Stimulated activated CD4-positive, alpha-beta T cell treated with anti-CD3 and anti-CD28 coated beads, Interleukin-2, amount 100 ng/mL, for 48 hours (primary cell): ENCODE measurements at regions not wholly inside any gene's neighbourhood (a gene's known extent, or its start where the extent isn't known, plus 50 kb on each side); places are given as distances from the start of the nearest gene placed in this dataset.
"Not testable (repeated sequence)": the region's sequence is repeated elsewhere in the genome, so short reads cannot be mapped to it uniquely, and the experiment has no call there.

Experiments
- DNase-seq, 2 donors: peaks; one replicate each; pipeline ENCODE4 v3.0.0-alpha.2; 2020

DNA sequence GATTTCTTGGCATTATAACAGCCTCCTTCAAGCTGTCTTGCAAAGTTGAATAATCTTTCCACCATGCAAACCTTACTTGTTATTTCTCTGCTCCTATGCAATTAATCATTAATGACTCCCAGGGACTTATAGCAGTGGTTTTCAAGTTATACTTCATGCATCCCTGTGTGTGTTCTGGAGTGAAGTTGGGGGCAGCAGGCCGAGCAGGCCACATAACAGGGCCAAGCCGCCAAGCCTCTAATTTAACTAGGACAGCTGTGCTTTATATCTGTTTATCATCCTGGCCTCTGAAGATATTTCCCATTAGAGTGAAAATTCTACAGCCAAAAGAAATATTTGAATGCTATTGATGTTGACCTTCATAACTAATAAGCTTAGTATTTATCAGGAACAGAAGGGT, 133.5 kb upstream of the PAK3 start:
- DNase-seq: no peak

- DNase-seq: no peak
Observed at GRCh38 chrX:110955706-110956105, 140.3 kb upstream of the PAK3 start.

DNA sequence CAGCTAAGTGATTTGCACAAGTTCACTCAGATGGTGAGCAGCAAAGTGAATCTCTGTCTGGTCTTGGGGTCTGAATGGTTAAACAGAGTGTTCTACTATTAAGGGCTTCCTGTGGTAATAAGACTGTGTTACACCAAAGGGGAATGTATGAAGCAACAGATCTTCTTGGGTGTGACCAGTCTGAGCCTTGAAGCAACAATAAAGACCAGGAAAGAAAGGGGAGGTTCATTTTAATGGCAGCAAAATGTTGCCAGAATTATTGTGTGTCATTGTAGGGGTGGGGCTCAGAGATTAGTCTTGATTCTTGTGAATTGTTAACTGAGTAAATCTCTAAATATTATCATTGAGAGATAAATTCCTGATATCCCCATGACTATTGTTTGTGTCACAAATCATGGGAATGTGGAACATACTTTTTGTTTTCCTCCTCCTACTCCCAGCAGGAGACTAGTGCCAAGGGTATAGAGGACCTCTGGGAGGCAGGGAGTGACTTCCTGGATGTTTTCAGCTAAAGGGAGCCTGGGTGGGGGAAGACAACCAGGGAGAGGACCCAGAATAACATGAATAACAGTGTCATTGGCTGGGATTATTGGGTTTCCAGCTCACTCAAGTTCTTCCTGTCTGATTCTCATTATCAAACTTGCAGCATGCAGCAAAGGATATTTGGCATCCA, 141.4 kb upstream of the PAK3 start:
- DNase-seq: no peak

DNA sequence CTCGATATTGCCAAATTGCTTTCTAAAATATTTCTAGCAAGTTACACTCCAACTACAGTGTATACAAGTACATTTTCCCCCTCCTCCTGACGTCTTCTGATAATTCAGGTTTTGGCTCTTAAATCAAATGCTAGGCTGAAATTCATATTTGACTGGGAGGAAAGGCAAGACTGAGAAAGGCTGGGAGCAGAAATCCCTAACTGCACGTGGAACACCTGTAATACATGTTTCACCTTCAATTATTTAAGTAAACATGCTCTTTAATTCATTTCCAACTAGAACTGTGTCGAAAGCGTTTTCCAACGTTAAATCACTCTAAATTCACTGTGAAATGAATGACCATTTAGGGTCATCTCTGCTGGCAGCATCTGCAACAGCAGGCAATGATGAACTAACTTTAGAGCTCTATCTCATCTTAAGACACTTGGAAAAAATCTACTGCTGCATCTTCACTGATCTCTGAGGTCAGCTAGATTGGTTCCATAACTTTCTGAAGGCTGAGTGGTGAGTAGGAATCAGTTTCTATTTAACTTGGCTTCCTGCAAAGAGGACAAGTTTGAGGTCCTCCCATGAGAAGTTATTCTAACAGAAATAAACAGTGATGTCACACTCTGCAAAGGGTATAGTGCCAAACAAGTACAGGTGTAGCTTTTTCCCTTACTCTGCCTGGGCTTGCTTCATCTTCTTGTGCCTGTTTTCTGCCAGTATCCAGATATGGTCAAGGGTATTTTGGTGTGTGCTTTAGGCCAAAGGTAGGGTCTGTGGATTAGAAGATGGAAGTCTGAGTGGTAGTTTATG, 144.3 kb upstream of the PAK3 start:
- DNase-seq: no peak

DNA sequence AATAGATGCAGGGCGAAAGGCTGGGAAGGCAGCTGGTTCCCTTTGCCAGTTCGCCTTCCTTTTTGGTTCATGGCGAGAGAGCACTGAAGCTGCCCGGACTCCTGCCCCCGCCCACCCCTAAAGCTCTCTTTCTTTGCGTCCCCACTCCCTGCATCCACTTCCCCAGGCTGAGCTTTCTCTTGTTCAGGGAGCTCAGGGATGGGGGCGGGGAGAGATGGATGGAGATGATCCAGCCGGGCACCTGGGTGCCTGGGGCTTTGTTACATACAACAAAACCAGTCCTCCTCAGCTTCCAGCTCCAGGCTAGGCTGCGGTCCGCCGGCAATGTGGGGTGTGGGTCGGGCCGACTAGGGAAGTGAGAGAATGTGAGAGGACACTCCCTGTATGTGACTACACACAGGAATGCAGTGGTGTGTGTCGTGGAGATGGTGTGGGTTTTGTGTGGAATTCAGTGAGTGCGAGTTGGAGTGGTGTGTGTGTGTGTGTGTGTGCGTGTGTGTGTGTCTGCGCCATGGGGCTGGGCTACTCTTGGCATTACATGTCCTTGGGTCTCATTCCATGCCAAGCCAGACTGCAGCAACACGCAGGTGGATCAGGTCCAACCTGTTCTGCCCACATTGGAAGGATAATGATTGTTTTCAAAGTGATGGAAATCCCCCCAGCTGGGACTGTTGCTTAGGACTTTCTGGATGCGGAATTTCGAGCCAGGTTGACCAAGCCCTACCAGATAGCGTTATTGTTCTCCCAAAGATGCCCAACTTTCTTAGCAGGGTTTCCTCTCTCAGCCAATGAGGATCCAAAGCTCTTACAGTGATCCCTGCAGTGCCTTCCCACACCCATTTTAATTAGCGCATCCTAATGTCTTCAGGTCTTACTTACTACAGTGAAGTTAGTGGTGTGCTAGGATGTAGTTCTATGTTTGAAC, 149.4 kb upstream of the CHRDL1 start:
- no peak for DNase-seq

DNA sequence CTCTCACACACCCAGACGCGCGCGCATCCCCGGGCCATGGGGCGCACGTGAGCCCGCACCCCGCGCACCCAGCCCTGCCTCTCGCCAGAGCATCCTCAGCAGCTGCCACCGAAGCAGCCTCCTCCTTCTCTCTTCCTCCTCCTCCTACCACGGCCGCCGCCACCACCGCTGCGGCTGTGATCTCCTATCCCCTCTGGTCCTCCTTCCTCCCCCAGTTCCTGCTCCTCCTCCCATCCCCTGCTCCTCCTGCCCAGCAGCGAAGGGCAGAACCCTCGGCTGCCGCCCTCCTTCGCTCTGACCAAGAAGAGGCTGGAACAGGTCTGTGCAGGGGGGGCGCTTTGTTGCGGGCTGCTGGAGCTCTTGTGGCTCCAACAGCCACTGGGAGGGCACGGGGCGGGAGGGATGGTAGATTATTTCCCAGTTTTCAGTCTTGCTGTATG, 148.7 kb upstream of the CHRDL1 start:
- DNase-seq: no peak

DNA sequence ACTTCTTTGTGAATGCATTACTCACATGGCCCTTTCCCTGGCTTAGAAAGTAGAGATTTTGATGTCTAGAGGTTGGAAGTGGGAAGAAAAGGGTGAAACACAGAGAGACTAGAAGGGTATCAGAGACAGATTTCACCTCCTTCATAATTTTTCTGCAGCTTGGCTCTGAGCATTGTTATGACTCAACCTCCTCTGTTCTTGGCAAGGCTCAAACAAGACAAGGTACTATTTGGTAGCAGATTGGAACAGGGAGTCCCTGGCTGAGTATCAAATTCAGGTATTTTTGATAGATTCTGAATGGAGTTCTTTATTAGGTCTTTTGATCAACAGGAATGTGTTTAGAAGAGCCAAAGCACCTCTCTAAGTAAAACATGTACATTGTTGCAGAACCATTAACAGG, 146.3 kb upstream of the CHRDL1 start:
- DNase-seq: no peak

- no peak for DNase-seq
Observed at GRCh38 chrX:110938977-110939732, 143.5 kb upstream of the CHRDL1 start.

DNA sequence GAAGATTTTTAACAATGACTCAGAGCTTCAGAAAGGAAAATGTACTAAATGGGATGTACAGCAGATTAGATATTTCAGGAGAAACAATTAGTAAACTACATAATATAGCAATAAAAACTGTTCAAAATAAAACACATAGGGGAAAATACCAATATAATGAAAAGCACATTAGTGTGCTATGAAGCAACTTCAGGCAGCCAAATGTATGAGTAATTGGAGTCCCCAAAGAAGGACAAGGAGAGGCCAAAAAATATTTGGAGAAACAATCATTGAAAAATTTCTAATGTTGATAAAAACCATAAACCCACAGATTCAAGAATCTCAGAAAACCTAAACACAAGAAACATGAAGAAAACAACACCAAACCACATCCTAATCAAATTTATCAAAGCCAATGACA, 129.3 kb upstream of the CHRDL1 start:
- DNase-seq: no peak

- no peak for DNase-seq
Observed at GRCh38 chrX:110920991-110921390, 125.4 kb upstream of the CHRDL1 start.

- DNase-seq: no peak
Observed at GRCh38 chrX:110915570-110915969, 120.0 kb upstream of the CHRDL1 start.

DNA sequence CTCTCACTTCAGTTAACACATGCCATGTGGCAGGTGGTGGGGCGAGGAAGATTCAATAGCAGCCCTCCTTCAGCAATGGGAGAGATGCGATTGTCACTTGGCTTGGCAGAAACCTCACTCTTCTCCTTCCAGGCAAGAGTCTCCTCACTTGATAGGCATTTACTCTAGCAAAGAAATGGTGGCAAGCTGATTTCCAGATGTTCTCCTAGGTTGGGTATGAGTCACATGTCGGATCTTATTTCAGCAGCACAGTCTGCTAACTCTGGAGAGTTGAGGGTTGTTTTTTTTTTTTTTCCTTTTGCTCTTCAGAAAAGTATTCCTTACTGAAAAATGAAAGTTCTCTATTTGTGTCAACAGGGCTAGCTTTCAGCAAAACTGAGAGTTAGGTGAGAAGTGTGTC, 119.5 kb upstream of the CHRDL1 start:
- DNase-seq: no peak

GRCh38 chrX:110914281-110914680, 118.7 kb upstream of the CHRDL1 start:
- DNase-seq: no peak

GRCh38 chrX:110904747-110905146, 109.1 kb upstream of the CHRDL1 start:
- not testable (repeated sequence) for DNase-seq

- DNase-seq: no peak
Observed at GRCh38 chrX:110881971-110882370, 86.4 kb upstream of the CHRDL1 start.

- DNase-seq: no peak
Observed at GRCh38 chrX:110877326-110877725, 81.7 kb upstream of the CHRDL1 start.

DNA sequence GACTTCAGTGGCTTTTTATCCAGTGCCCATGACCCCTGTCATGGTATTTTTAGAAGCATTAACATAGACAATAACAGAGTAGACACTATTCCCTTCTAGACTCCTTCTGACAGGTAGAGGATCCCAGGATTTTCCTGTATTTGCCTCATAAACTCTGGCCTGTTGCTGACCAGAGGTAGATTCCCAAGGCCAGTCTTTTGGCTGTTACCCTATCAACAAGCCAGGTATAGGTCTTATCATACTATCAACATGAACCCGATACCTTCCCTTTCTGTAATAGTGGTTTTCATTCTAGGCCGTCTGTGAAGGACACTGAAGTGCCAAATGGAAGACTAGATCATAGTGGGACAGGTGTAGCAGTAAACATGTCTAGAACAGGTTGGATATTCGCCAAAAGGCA, 76.2 kb upstream of the CHRDL1 start:
- DNase-seq: no peak

DNA sequence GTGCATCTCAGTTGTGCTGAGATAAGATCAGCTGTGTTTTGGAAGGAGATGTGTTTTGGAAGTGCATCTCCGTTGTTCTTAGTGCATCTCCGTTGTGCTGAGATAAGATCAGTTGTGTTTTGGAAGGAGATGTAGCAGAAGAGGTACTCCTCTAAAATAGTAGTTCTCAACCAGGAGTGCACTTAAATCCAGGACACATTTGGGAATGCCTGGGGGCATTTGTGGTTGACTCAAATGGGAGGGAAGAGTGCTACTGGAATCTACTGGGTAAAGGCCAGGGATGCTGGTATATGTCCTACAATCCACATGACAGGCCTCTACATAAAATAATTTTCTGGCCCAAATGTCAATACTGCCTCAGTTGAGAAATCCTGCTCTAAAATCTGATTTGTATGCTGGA, 70.8 kb upstream of the CHRDL1 start:
- no peak for DNase-seq

- DNase-seq: no peak
Observed at GRCh38 chrX:110863883-110864282, 68.3 kb upstream of the CHRDL1 start.

GRCh38 chrX:110858565-110858964, 62.9 kb upstream of the CHRDL1 start:
- DNase-seq: no peak

DNA sequence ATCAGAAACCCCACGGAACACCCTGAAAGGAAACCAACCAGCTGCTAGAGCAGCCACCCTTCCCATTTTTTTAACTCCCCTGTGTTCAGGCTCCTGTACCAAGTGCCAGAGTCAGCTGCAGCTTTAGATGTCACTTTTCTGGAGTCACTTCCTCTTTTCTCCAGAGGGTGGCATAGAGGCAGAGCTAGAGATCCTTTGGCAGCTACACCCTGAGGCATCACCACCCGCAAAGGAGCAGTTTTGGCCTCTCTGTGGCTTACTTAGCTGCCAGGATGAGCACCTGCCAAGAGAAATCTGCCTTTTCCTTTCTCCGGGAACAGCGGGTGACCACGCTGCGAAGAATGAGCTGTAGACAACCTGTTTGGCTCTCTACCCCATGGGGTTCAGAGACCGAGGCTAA, 58.0 kb upstream of the CHRDL1 start:
- no peak for DNase-seq

DNA sequence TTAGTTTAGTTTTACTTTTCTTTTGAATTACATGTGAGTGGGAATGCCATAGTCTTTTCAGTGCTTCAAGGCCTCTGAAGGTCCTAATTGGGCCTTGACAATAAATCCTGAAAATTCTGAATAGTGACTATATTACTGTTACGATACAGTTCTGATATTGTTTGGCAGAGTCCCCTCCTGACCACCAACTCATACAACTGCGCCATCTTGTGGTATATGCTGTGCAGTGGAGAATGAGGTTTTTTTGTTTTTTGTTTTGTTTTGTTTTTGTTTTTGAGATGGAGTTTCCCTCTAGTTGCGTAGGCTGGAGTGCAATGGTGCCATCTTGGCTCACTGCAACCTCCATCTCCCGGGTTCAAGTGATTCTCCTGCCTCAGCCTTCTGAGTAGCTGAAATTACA, 56.6 kb upstream of the CHRDL1 start:
- peak in 1 of 2 donors; percentile 1 for DNase-seq

- no peak for DNase-seq
Observed at GRCh38 chrX:110851780-110852179, 56.2 kb upstream of the CHRDL1 start.
